Hepatocyte (in vitro differentiated cells): ENCODE measurements at regions not wholly inside any gene's neighbourhood (a gene's known extent, or its start where the extent isn't known, plus 50 kb on each side); places are given as distances from the start of the nearest gene placed in this dataset.

Experiments used
- DNase-seq: peaks from one replicate; pipeline ENCODE4 v3.0.0-alpha.2; 2016; ENCODE audit warnings: low spot score
- H2AFZ ChIP-seq: fragments of 200-600 bp; sonication (generic); 2 replicates; pipeline ENCODE4 v1.6.0; 2016; ENCODE audit warnings: antibody characterized with exemption, mild to moderate bottlenecking
- H3K27ac ChIP-seq: fragments of 200-600 bp; sonication (generic); 2 replicates; pipeline ENCODE4 v1.5.1; 2016; ENCODE audit warnings: mild to moderate bottlenecking
- H3K27me3 ChIP-seq: fragments of 200-600 bp; sonication (generic); 2 replicates; pipeline ENCODE4 v1.6.1; 2016
- H3K36me3 ChIP-seq: fragments of 200-600 bp; sonication (generic); replicated peaks from 2 replicates; pipeline ENCODE4 v1.5.1; 2016; ENCODE audit warnings: low read depth; ENCODE audit not compliant: insufficient read depth
- H3K4me1 ChIP-seq: fragments of 200-600 bp; sonication (generic); 2 replicates; pipeline ENCODE4 v1.5.1; 2016; ENCODE audit warnings: mild to moderate bottlenecking, moderate library complexity; ENCODE audit not compliant: insufficient read depth
- H3K4me2 ChIP-seq: fragments of 200-600 bp; sonication (generic); 2 replicates; pipeline ENCODE4 v1.6.0; 2016
- H3K4me3 ChIP-seq: fragments of 200-600 bp; sonication (generic); 2 replicates; pipeline ENCODE4 v1.5.1; 2016; ENCODE audit warnings: mild to moderate bottlenecking
- H3K79me2 ChIP-seq: fragments of 200-600 bp; sonication (generic); 2 replicates; pipeline ENCODE4 v1.6.0; 2017; ENCODE audit warnings: mild to moderate bottlenecking
- H3K9me2 ChIP-seq: fragments of 200-600 bp; sonication (generic); replicated peaks from 2 replicates; pipeline ENCODE4 v1.6.0; 2017; ENCODE audit warnings: mild to moderate bottlenecking; ENCODE audit not compliant: insufficient read depth
- H3K9me3 ChIP-seq: fragments of 200-600 bp; sonication (generic); 2 replicates; pipeline ENCODE4 v1.5.1; 2016; ENCODE audit warnings: low read depth, mild to moderate bottlenecking
- H4K20me1 ChIP-seq: fragments of 200-600 bp; sonication (generic); 2 replicates; pipeline ENCODE4 v1.6.0; 2016; ENCODE audit warnings: mild to moderate bottlenecking; ENCODE audit not compliant: insufficient read depth, poor library complexity, severe bottlenecking
- CTCF ChIP-seq: fragments of 200-600 bp; sonication (generic); IDR thresholded peaks from 2 replicates; pipeline ENCODE4 v1.5.1; 2016; ENCODE audit warnings: antibody characterized with exemption, mild to moderate bottlenecking; ENCODE audit not compliant: poor library complexity
- EZH2 ChIP-seq: fragments of 200-600 bp; sonication (generic); IDR thresholded peaks from 2 replicates; pipeline ENCODE4 v1.6.1; 2016; ENCODE audit warnings: antibody characterized with exemption, mild to moderate bottlenecking, borderline replicate concordance
- EZH2phosphoT487 ChIP-seq: fragments of 200-600 bp; sonication (generic); IDR thresholded peaks from one replicate; pipeline ENCODE4 v1.6.1; 2018; ENCODE audit warnings: antibody characterized with exemption, mild to moderate bottlenecking, low read depth, moderate library complexity; ENCODE audit not compliant: unreplicated experiment, severe bottlenecking
- WGBS: methylation state at CpG from one replicate; pipeline ENCODE4 v1.1.6; 2016; ENCODE audit warnings: low lambda C conversion rate; ENCODE audit errors: missing lambda C conversion rate; 5-methylcytosine and 5-hydroxymethylcytosine counted together

GRCh38 chr6:8785223-8785622 lies 349.9 kb upstream of the SLC35B3 start:
- H4K20me1 ChIP-seq = no peaks in the 10 kb centered on the region
- H3K36me3 ChIP-seq = no peaks in the 10 kb centered on the region
- H3K27ac ChIP-seq = no peak overlapping the region
- H3K4me1 ChIP-seq = no peaks in the 10 kb centered on the region
- no peak overlapping the region for H3K4me2 ChIP-seq
- no peaks in the 10 kb centered on the region for H3K27me3 ChIP-seq
- no peaks in the 10 kb centered on the region for H3K79me2 ChIP-seq
- H3K9me3 ChIP-seq = no peaks in the 10 kb centered on the region
- 56% methylated on average over 3 of the region's 3 CpGs for WGBS
- no peak overlapping the region for H2AFZ ChIP-seq
- H3K4me3 ChIP-seq = no peak overlapping the region
- TF ChIP-seq EZH2 (no peak), EZH2phosphoT487 (peak; percentile 98)
- DNase-seq = peak; percentile 5
- no peaks in the 10 kb centered on the region for H3K9me2 ChIP-seq

- no peak for DNase-seq
- no peaks in the 10 kb centered on the region for H4K20me1 ChIP-seq
- H3K4me1 ChIP-seq = no peaks in the 10 kb centered on the region
- H3K27me3 ChIP-seq = no peaks in the 10 kb centered on the region
- H3K4me3 ChIP-seq = no peak overlapping the region
- H3K36me3 ChIP-seq = no peaks in the 10 kb centered on the region
- H3K9me2 ChIP-seq = no peaks in the 10 kb centered on the region
- H2AFZ ChIP-seq = no peak overlapping the region
- no peaks in the 10 kb centered on the region for H3K9me3 ChIP-seq
- H3K79me2 ChIP-seq = no peaks in the 10 kb centered on the region
- no peak overlapping the region for H3K27ac ChIP-seq
- no peak for TF ChIP-seq EZH2
- TF ChIP-seq EZH2phosphoT487 = no peak
- TF ChIP-seq CTCF = no peak
- H3K4me2 ChIP-seq = no peak overlapping the region
Observed at GRCh38 chr6:8783191-8783590, 347.8 kb upstream of the SLC35B3 start.

- H3K9me2 ChIP-seq = no peaks in the 10 kb centered on the region
- H3K4me2 ChIP-seq = no peak overlapping the region
- no peak overlapping the region for H3K4me3 ChIP-seq
- no peak overlapping the region for H2AFZ ChIP-seq
- H3K79me2 ChIP-seq = no peaks in the 10 kb centered on the region
- TF ChIP-seq CTCF (no peak), EZH2 (no peak), EZH2phosphoT487 (no peak)
- H3K36me3 ChIP-seq = no peaks in the 10 kb centered on the region
- no peak overlapping the region for H3K27ac ChIP-seq
- no peaks in the 10 kb centered on the region for H3K27me3 ChIP-seq
- H3K4me1 ChIP-seq = no peaks in the 10 kb centered on the region
- no peak for DNase-seq
- H3K9me3 ChIP-seq = no peaks in the 10 kb centered on the region
- 77% methylated on average over 2 of the region's 2 CpGs for WGBS
- no peaks in the 10 kb centered on the region for H4K20me1 ChIP-seq
Observed at GRCh38 chr6:8780653-8781052, 345.3 kb upstream of the SLC35B3 start.

- Histone ChIP-seq H3K4me3 (no peak overlapping the region), H2AFZ (no peak overlapping the region), H3K27me3 (no peaks in the 10 kb centered on the region), H3K4me2 (no peak overlapping the region), H4K20me1 (no peaks in the 10 kb centered on the region), H3K27ac (no peak overlapping the region), H3K9me2 (no peaks in the 10 kb centered on the region), H3K9me3 (no peaks in the 10 kb centered on the region), H3K36me3 (no peaks in the 10 kb centered on the region), H3K4me1 (no peaks in the 10 kb centered on the region), H3K79me2 (no peaks in the 10 kb centered on the region)
- WGBS = 68% methylated on average over 1 of the region's 1 CpG
- TF ChIP-seq CTCF = no peak
- no peak for TF ChIP-seq EZH2phosphoT487
- TF ChIP-seq EZH2 = no peak
- no peak for DNase-seq
Observed at GRCh38 chr6:8764733-8765132, 329.4 kb upstream of the SLC35B3 start.
